ENCODE measurements at regions not wholly inside any gene's neighbourhood (a gene's known extent, or its start where the extent isn't known, plus 50 kb on each side); places are given as distances from the start of the nearest gene placed in this dataset.
A peak's percentile ranks its signal among the peaks of the same experiment; 100 is the strongest.

DNA sequence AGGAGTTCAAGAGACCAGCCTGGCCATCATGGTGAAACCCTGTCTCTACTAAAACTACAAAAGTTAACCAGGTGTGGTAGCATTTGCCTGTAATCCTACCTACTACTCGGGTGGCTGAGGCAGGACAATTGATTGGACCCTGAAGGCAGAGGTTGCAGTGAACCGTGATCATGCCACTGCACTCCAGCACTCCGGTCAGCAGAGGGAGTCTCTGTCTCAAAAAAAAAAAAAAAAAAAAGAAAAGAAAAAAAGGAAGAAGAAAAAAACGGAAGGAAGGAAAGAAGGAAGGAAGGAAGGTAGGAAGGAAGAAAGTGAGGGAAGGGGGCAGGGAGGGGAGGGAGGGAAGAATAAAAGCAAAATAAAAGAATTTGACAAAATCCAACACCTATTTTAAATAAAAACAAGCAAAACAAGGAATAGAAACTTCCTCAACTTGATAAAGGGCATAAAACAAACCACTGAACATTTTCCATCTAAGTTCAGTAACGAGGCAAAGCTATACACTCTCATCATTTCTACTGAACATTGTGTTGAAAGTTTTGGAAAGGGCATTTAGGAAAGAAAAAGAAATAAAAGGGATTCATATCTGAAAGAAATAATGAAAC, 411.6 kb upstream of the SLITRK5 start:
- TF ChIP-seq RAD21 (IDR thresholded peaks at IDR 0.05; ENCODE audit: low read depth) (peak; percentile 46), NFIC (IDR thresholded peaks at IDR 0.05) (no peak)

DNA sequence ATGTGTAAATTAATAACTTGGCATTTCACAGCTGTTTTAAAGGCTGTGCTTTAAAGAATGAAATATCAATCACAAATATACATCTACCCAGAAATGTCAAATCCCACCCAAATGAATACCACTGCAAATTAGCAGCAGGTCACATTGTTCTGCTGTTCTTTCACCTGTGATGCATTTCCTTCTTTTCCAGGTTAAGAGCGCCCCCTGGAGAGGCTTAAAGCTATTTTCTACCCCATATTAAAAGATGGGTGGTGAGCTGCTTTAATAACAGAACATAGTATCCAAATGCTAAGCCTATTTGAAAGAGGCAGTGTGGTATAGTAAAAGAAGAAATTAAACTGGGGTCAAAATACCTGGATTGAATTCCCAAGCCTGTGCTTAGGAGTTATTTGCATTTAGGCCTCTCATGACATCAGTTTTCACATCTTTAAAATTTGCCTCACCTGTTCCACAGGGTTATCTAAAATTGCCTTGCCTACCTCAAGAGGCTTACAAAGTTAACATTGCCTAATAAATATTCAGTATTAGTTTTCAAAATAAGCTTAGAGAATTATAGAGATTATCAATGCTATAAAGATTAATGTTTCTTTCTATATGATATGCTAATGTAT, 396.9 kb upstream of the SLITRK5 start:
- TF ChIP-seq EP300 (IDR thresholded peaks at IDR 0.05; ENCODE audit: borderline replicate concordance), result no peak
- TF ChIP-seq RAD21 (IDR thresholded peaks at IDR 0.05; ENCODE audit: low read depth), result peak; percentile 91

DNA sequence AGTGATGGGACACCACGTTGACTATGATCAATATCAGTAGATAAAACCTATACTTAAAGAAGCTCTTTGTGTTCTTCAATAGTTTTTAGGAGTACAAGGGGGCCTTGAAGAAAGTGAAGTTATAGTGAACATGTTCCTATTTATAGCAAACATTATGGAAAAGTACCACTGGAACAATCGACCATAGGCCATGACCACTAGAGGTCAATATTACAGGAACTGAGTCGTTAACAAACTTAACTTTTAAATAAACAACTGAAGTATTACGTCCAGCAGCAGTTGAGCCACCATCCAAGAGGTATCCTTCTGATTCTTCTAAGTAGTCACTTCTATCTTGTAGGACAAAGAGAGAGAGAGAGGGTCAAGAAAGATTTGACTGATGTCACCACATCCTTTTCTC, 391.0 kb upstream of the SLITRK5 start:
- no peak for TF ChIP-seq NFIC (IDR thresholded peaks at IDR 0.05)
- TF ChIP-seq, protein P1, sequence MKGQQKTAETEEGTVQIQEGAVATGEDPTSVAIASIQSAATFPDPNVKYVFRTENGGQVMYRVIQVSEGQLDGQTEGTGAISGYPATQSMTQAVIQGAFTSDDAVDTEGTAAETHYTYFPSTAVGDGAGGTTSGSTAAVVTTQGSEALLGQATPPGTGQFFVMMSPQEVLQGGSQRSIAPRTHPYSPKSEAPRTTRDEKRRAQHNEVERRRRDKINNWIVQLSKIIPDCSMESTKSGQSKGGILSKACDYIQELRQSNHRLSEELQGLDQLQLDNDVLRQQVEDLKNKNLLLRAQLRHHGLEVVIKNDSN (IDR thresholded peaks at IDR 0.05), result no peak
- TF ChIP-seq TEAD4 (IDR thresholded peaks at IDR 0.05), result no peak
- TF ChIP-seq CEBPB (IDR thresholded peaks at IDR 0.05), result no peak
- no peak for TF ChIP-seq FOXM1 (IDR thresholded peaks at IDR 0.05; ENCODE audit: borderline replicate concordance, low read depth)
- TF ChIP-seq EP300 (IDR thresholded peaks at IDR 0.05; ENCODE audit: borderline replicate concordance), result no peak
- TF ChIP-seq, protein P2, sequence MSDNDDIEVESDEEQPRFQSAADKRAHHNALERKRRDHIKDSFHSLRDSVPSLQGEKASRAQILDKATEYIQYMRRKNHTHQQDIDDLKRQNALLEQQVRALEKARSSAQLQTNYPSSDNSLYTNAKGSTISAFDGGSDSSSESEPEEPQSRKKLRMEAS (IDR thresholded peaks at IDR 0.05), result no peak
- TF ChIP-seq TAF1 (IDR thresholded peaks at IDR 0.05; ENCODE audit: low read depth), result no peak
- TF ChIP-seq, protein P3, sequence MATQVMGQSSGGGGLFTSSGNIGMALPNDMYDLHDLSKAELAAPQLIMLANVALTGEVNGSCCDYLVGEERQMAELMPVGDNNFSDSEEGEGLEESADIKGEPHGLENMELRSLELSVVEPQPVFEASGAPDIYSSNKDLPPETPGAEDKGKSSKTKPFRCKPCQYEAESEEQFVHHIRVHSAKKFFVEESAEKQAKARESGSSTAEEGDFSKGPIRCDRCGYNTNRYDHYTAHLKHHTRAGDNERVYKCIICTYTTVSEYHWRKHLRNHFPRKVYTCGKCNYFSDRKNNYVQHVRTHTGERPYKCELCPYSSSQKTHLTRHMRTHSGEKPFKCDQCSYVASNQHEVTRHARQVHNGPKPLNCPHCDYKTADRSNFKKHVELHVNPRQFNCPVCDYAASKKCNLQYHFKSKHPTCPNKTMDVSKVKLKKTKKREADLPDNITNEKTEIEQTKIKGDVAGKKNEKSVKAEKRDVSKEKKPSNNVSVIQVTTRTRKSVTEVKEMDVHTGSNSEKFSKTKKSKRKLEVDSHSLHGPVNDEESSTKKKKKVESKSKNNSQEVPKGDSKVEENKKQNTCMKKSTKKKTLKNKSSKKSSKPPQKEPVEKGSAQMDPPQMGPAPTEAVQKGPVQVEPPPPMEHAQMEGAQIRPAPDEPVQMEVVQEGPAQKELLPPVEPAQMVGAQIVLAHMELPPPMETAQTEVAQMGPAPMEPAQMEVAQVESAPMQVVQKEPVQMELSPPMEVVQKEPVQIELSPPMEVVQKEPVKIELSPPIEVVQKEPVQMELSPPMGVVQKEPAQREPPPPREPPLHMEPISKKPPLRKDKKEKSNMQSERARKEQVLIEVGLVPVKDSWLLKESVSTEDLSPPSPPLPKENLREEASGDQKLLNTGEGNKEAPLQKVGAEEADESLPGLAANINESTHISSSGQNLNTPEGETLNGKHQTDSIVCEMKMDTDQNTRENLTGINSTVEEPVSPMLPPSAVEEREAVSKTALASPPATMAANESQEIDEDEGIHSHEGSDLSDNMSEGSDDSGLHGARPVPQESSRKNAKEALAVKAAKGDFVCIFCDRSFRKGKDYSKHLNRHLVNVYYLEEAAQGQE (IDR thresholded peaks at IDR 0.05; ENCODE audit: low read depth), result no peak
- no peak for TF ChIP-seq ZBTB7A (IDR thresholded peaks at IDR 0.05; ENCODE audit: low read depth)
- TF ChIP-seq TCF12 (IDR thresholded peaks at IDR 0.05; ENCODE audit: low read depth), result no peak
- no peak for TF ChIP-seq CREB1 (IDR thresholded peaks at IDR 0.05; ENCODE audit: low read depth)
- TF ChIP-seq RAD21 (IDR thresholded peaks at IDR 0.05; ENCODE audit: low read depth), result no peak

DNA sequence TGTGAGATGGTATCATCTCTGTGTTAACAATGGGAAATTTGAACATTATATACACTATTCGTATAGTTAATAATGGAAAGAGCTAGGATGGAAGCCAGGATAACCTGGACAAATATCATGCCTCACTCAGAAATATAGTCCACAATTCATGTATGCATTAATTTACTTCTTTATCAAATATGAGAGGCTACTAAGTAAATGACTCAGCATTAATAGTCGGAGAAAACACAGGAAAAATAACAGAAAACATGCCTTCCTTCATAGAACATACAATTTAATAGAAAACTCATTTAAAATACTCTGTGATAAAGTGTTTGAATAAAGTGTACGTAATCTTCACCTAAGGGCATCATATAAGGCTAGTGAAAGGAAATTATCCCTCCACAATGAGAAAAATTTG, 383.4 kb upstream of the SLITRK5 start:
- TF ChIP-seq TEAD4 (IDR thresholded peaks at IDR 0.05), result no peak
- TF ChIP-seq ZBTB7A (IDR thresholded peaks at IDR 0.05; ENCODE audit: low read depth), result no peak
- TF ChIP-seq TCF12 (IDR thresholded peaks at IDR 0.05; ENCODE audit: low read depth), result no peak
- no peak for TF ChIP-seq NFIC (IDR thresholded peaks at IDR 0.05)
- no peak for TF ChIP-seq TAF1 (IDR thresholded peaks at IDR 0.05; ENCODE audit: low read depth)
- TF ChIP-seq EP300 (IDR thresholded peaks at IDR 0.05; ENCODE audit: borderline replicate concordance), result no peak
- TF ChIP-seq YY1 (IDR thresholded peaks at IDR 0.05; ENCODE audit: low read depth), result no peak
- no peak for TF ChIP-seq EGR1 (IDR thresholded peaks at IDR 0.05)
- TF ChIP-seq CREB1 (IDR thresholded peaks at IDR 0.05; ENCODE audit: low read depth), result no peak
- no peak for TF ChIP-seq RAD21 (IDR thresholded peaks at IDR 0.05; ENCODE audit: low read depth)
- TF ChIP-seq, protein P2 (IDR thresholded peaks at IDR 0.05), result no peak
- TF ChIP-seq CEBPB (IDR thresholded peaks at IDR 0.05), result no peak
- TF ChIP-seq, protein P1 (IDR thresholded peaks at IDR 0.05), result no peak
- TF ChIP-seq, protein P3 (IDR thresholded peaks at IDR 0.05; ENCODE audit: low read depth), result no peak
- TF ChIP-seq FOXM1 (IDR thresholded peaks at IDR 0.05; ENCODE audit: borderline replicate concordance, low read depth), result no peak

DNA sequence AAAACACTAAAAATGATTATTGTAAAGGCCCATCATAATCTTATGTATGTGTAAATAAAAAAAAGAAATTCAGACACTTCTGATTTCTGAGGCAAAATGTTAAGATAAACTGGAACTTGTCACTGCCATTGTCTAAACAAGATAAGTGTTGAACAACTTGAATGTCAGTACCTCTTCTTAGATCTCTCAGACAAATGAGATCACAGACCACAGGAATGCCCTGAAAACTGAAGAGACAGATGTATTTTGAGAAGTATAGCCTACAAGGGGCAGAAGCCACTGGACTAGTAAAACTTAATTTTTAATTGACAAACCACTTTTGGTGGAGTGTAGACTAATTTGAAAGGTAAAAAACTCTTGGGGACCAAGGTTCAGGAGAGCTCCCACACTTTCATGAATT, 375.5 kb upstream of the SLITRK5 start:
- TF ChIP-seq TCF12 (IDR thresholded peaks at IDR 0.05; ENCODE audit: low read depth), result no peak
- TF ChIP-seq, protein P3 (IDR thresholded peaks at IDR 0.05; ENCODE audit: low read depth), result no peak
- TF ChIP-seq EGR1 (IDR thresholded peaks at IDR 0.05), result no peak
- TF ChIP-seq, protein P1 (IDR thresholded peaks at IDR 0.05), result no peak
- no peak for TF ChIP-seq NFIC (IDR thresholded peaks at IDR 0.05)
- no peak for TF ChIP-seq EP300 (IDR thresholded peaks at IDR 0.05; ENCODE audit: borderline replicate concordance)
- TF ChIP-seq YY1 (IDR thresholded peaks at IDR 0.05; ENCODE audit: low read depth), result no peak
- TF ChIP-seq, protein P2 (IDR thresholded peaks at IDR 0.05), result no peak
- TF ChIP-seq TAF1 (IDR thresholded peaks at IDR 0.05; ENCODE audit: low read depth), result no peak
- TF ChIP-seq RAD21 (IDR thresholded peaks at IDR 0.05; ENCODE audit: low read depth), result no peak
- TF ChIP-seq ZBTB7A (IDR thresholded peaks at IDR 0.05; ENCODE audit: low read depth), result no peak
- no peak for TF ChIP-seq CREB1 (IDR thresholded peaks at IDR 0.05; ENCODE audit: low read depth)
- TF ChIP-seq FOXM1 (IDR thresholded peaks at IDR 0.05; ENCODE audit: borderline replicate concordance, low read depth), result no peak
- TF ChIP-seq TEAD4 (IDR thresholded peaks at IDR 0.05), result no peak
- no peak for TF ChIP-seq CEBPB (IDR thresholded peaks at IDR 0.05)

All from Ishikawa (cell line).